AG04449 (cell line): ENCODE measurements at regions not wholly inside any gene's neighbourhood (a gene's known extent, or its start where the extent isn't known, plus 50 kb on each side); places are given as distances from the start of the nearest gene placed in this dataset.
"Not testable (repeated sequence)": the region's sequence is repeated elsewhere in the genome, so short reads cannot be mapped to it uniquely, and the experiment has no call there.

ENCODE experiments used
- CTCF ChIA-PET: fragments of 350-600 bp; formaldehyde crosslinking; extraction: SDS; loops from one replicate; lab custom pipeline; 2021; ENCODE audit warnings: antibody characterized with exemption; lab: Yijun Ruan, JAX
- POLR2A ChIA-PET: fragments of 400-600, 350-600 bp; formaldehyde crosslinking; extraction: SDS; loops from one replicate; lab custom pipeline; 2020; ENCODE audit warnings: antibody characterized with exemption, inconsistent platforms; lab: Yijun Ruan, JAX
- DNase-seq: peaks from one replicate; pipeline ENCODE4 v3.0.0-alpha.2; 2010; ENCODE audit warnings: low read depth, low spot score
- H3K4me3 ChIP-seq: 2 replicates; pipeline ENCODE4 v1.5.1; 2011; ENCODE audit warnings: low read depth, mild to moderate bottlenecking, control low read depth, low read length
- TF ChIP-seq, protein P1 (sequence below): IDR thresholded peaks from one replicate; pipeline ENCODE4 v1.5.1; 2011; ENCODE audit warnings: mild to moderate bottlenecking, moderate library complexity, low read length, control low read depth, inconsistent platforms; ENCODE audit not compliant: insufficient read depth; ENCODE audit errors: missing control alignments

DNA sequence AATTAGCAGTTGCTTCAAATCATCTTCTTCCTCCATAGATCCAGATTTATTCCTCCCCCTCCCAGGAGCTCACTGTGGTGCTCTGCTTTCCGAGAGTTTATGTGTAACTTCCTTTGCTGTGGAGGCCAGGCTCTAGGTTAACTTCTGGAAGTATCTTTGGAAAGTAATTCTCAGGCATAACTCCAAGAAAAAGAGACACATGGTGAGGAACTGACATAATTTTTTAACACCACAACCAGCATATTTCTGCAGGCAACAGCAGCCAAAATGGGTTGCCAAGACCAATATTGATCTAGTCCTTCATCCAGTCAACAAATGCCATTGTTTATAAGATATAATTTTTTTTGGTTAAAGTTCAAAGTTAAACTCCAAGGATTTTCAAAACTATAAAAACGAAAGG, 114.5 kb upstream of the RBPJ start:
- CTCF ChIA-PET, result no interaction called here
- TF ChIP-seq, protein P1, sequence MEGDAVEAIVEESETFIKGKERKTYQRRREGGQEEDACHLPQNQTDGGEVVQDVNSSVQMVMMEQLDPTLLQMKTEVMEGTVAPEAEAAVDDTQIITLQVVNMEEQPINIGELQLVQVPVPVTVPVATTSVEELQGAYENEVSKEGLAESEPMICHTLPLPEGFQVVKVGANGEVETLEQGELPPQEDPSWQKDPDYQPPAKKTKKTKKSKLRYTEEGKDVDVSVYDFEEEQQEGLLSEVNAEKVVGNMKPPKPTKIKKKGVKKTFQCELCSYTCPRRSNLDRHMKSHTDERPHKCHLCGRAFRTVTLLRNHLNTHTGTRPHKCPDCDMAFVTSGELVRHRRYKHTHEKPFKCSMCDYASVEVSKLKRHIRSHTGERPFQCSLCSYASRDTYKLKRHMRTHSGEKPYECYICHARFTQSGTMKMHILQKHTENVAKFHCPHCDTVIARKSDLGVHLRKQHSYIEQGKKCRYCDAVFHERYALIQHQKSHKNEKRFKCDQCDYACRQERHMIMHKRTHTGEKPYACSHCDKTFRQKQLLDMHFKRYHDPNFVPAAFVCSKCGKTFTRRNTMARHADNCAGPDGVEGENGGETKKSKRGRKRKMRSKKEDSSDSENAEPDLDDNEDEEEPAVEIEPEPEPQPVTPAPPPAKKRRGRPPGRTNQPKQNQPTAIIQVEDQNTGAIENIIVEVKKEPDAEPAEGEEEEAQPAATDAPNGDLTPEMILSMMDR, result no peak
- peak; percentile 65 for DNase-seq
- POLR2A ChIA-PET, result no interaction called here
- no peak overlapping the region for H3K4me3 ChIP-seq

DNA sequence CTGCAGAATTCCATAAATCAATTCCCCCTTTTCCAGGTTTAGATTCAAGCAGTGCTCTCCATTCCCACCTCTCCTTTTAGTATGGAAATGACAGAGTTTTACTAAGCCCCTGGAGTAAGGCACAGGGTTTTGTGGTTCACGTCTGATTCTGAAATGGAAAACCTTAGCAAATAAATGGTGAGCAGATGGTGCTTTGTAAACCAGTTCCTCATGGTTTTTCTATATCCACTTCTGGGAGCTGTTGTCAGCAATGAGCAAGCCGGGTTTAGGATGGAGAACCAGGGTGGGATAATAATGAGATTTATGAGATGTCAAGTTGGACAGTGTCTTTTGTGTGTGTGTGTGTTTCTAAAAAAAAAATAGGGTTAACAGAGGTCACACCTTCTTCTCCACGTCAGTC, 113.8 kb upstream of the RBPJ start:
- CTCF ChIA-PET, result interaction anchor here (1.6 kb wide), 1 partner anchor 9 kb away, joined by 5 read pairs; no protein-coding TSS in a partner anchor
- H3K4me3 ChIP-seq, result no peak overlapping the region
- POLR2A ChIA-PET, result no interaction called here
- TF ChIP-seq, protein P1, result no peak
- DNase-seq, result no peak

DNA sequence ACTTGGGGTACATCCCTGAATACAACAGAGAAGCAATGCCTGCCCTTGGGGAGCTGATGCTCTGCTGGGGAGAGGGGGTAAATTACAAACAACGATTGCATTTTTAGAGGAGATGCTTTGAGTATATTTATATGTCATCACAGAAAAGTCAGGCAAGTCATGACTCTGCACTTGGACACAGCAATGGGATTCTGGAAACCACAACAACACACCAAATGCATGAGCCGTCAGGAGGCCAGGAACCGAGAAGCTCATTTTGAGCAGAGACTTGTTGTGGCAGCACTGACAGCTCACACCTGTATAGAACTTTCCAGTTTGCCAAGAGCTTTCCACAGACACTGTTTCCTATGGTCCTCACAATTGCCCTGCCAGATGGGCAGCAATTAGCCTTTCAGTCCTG, 113.2 kb upstream of the RBPJ start:
- TF ChIP-seq, protein P1, result no peak
- no peak for DNase-seq
- CTCF ChIA-PET, result interaction anchor here (1.6 kb wide), 1 partner anchor 10 kb away, joined by 5 read pairs; no protein-coding TSS in a partner anchor
- POLR2A ChIA-PET, result no interaction called here
- H3K4me3 ChIP-seq, result no peak overlapping the region

DNA sequence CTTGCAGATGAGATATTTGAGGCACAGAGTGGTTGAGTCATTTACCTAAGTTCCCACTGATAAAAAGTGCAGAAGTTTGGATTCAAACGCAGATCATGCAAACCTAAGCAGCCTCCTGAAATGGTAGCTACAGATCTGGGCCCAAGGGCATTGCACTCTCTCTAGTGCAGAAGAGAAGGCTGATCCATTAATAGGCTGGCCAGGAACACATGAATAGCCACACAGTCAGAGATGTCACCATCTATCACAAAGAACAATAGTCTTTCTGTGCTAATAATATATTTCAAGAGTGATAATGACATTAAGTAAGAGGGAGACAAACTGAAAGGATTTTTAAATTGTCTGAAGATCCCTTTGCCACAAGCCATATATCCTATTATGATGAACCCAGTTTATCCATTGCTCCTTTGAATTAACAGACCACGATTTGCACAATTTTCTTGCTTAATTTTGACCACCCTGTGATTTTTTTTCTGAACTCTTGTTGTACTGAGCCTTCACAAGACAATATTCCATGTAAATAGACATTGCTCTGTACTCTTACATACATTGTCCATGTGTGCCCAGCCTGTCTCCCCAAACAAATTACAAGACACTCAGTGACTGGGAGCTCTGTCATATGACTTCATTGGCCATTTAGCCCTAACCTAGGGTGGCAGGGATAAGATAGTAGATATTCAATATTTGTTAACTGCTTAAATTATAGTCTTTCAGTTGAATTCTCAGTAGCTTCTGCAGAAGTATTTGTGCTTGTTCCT, 112.4 kb upstream of the RBPJ start:
- ChIA-PET POLR2A (no interaction called here), CTCF (interaction anchor here (1.6 kb wide), 1 partner anchor 11 kb away, joined by 5 read pairs; no protein-coding TSS in a partner anchor)
- DNase-seq, result no peak
- H3K4me3 ChIP-seq, result no peak overlapping the region
- TF ChIP-seq, protein P1, result no peak

DNA sequence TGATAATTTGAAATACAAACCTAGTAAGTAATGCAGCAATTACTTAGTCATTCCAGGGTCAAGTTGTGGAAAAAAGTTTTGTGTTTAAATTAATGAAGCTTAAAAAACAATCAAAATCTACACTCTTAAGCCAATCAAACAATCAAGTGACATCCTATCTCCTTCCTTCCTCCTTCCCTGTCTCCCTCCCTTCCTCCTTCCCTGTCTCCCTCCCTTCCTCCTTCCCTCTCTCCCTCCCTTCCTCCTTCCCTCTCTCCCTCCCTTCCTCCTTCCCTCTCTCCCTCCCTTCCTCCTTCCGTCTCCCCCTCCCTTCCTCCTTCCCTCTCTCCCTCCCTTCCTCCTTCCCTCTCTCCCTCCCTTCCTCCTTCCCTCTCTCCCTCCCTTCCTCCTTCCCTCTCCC, 111.4 kb upstream of the RBPJ start:
- H3K4me3 ChIP-seq, POLR2A ChIA-PET, DNase-seq, CTCF ChIA-PET: not testable (repeated sequence)

DNA sequence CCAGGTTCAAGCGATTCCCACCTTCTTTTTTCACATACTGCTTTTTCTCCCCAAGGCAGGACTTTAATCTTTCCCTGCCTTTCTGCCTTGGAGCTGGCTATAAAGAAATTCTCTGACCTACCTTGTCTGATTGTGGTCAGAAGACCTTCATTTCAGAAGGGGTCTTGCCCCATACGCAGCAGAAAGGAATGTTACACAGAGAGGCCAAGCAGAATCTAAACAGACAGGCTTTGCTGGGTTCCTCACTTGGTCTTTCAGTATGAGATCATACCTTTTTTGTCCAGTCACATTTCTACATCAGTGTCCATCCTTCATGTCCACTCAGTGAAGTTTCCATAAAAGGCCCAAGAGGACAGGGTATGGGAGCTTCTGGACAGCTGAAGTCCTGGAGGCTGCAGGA, 108.3 kb upstream of the RBPJ start:
- TF ChIP-seq, protein P1, result no peak
- no peak overlapping the region for H3K4me3 ChIP-seq
- DNase-seq, result no peak
- ChIA-PET CTCF (no interaction called here), POLR2A (no interaction called here)

DNA sequence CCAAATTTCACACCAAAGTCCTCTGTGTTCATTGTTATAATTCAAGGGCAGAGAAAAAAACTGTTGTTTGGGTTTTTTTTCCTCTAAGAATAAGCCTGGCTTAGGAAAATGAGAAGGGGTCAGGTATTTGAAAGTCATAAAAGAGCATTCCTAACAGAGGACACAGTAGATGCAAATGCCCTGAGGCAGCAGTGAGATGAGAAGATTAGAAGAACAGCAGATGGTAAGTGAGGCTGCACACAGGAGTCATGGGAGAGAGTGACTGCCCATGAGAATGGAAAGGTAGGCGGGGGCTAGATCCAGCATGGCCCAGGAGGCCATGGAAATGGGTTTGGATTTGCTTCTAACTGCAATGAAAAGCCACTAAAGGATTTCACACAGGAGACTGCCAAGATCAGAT, 107.5 kb upstream of the RBPJ start:
- no peak for DNase-seq
- CTCF ChIA-PET, result no interaction called here
- TF ChIP-seq, protein P1, result no peak
- no peak overlapping the region for H3K4me3 ChIP-seq
- POLR2A ChIA-PET, result no interaction called here
